K562 (cell line): ENCODE measurements at regions not wholly inside any gene's neighbourhood (a gene's known extent, or its start where the extent isn't known, plus 50 kb on each side); places are given as distances from the start of the nearest gene placed in this dataset.

Experiments
- ATAC-seq: fragments of 200-7000 bp; cut with Tn5 transposase; 3 replicates; pipeline ENCODE4 v1.9.1; 2020; ENCODE audit warnings: moderate library complexity
- BruUV-seq: library from RNA; stranded (reverse); fragments of 400-500 nt; replicated peaks from 2 replicates; lab custom pipeline; 2021; lab: Mats Ljungman, UMichigan
- CTCF ChIA-PET: fragments of 300-600 bp; formaldehyde crosslinking; extraction: SDS; loops from one replicate; lab custom pipeline; 2021; ENCODE audit warnings: low intra/inter-chr PET ratio; lab: Yijun Ruan, JAX
- POLR2A ChIA-PET: fragments of 300-600, 350-650 bp; sonication (Branson Sonifier 250); formaldehyde crosslinking; extraction: SDS; loops from one replicate; lab custom pipeline; 2021; ENCODE audit warnings: antibody characterized with exemption, inconsistent platforms; lab: Yijun Ruan, JAX
- DNase-seq, 4 experiments: peaks; one replicate each; pipeline versions ENCODE4 v3.0.0 to v3.0.0-alpha.2; 2011 to 2018; ENCODE audit warnings: low spot score in 3 of 4, mixed read lengths in 3 of 4; ENCODE audit errors: extremely low read depth in 1 of 4
- FAIRE-seq: peaks from 2 replicates; lab custom pipeline; 2011; peaks lifted over from hg19 to GRCh38; lab: Jason Lieb, UNC
- H2AFZ ChIP-seq: 2 replicates; pipeline ENCODE4 v1.6.0; 2011; ENCODE audit warnings: low read depth, low read length, control low read depth, inconsistent platforms
- H3K27ac ChIP-seq: fragments of 200-600 bp; 3 replicates; pipeline ENCODE4 v1.8.0; 2011; ENCODE audit warnings: low read depth, mild to moderate bottlenecking, control low read depth, inconsistent platforms, low read length, moderate library complexity, mixed read lengths; ENCODE audit errors: extremely low read depth
- H3K27me3 ChIP-seq, 2 experiments: fragments of 300-600 bp in 1 of 2; 2 replicates in 1 of 2; 3 replicates in 1 of 2; pipeline versions ENCODE4 v1.6.0 to v1.8.0; 2011; ENCODE audit warnings: inconsistent platforms in 2 of 2, low read length in 2 of 2, mild to moderate bottlenecking in 1 of 2, mixed read lengths in 1 of 2, moderate library complexity in 1 of 2; ENCODE audit not compliant: control insufficient read depth in 2 of 2, insufficient read depth in 2 of 2
- H3K36me3 ChIP-seq: fragments of 300-600 bp; 3 replicates; pipeline ENCODE4 v1.8.0; 2011; ENCODE audit warnings: mild to moderate bottlenecking, low read length, inconsistent platforms; ENCODE audit not compliant: control insufficient read depth, insufficient read depth
- H3K4me1 ChIP-seq, 2 experiments: fragments of 200-600 bp in 1 of 2; replicated peaks in 1 of 2; 2 replicates in 1 of 2; 3 replicates in 1 of 2; pipeline versions ENCODE4 v1.5.1 to v1.8.0; 2011; ENCODE audit warnings: inconsistent platforms in 2 of 2, low read length in 2 of 2, mild to moderate bottlenecking in 1 of 2, mixed read lengths in 1 of 2, moderate library complexity in 1 of 2; ENCODE audit not compliant: control insufficient read depth in 2 of 2, insufficient read depth in 2 of 2
- H3K4me2 ChIP-seq: 2 replicates; pipeline ENCODE4 v1.6.1; 2011; ENCODE audit warnings: low read length, control low read depth, inconsistent platforms, mixed read lengths; ENCODE audit not compliant: insufficient read depth
- H3K4me3 ChIP-seq: fragments of 200-600 bp; sonication (generic), shearing (Covaris generic); 2 replicates; pipeline ENCODE4 v1.5.1; 2016; ENCODE audit warnings: control low read depth, inconsistent platforms
- H3K79me2 ChIP-seq: fragments of 200-600 bp; 3 replicates; pipeline ENCODE4 v1.8.0; 2011; ENCODE audit warnings: low read length, inconsistent platforms; ENCODE audit not compliant: control insufficient read depth, insufficient read depth
- H3K9ac ChIP-seq, 2 experiments: 2 replicates each; pipeline versions ENCODE4 v1.6.0 to v1.6.1; 2011; ENCODE audit warnings: low read depth in 2 of 2, low read length in 2 of 2, control low read depth in 1 of 2, inconsistent platforms in 1 of 2, mild to moderate bottlenecking in 1 of 2, mixed read lengths in 1 of 2; ENCODE audit not compliant: insufficient read depth in 1 of 2
- H3K9me1 ChIP-seq: one replicate; pipeline ENCODE4 v1.6.0; 2011; ENCODE audit warnings: inconsistent platforms, mild to moderate bottlenecking, low read length, moderate library complexity; ENCODE audit not compliant: control insufficient read depth, insufficient read depth
- H3K9me3 ChIP-seq: replicated peaks from 2 replicates; pipeline ENCODE4 v1.5.1; 2011; ENCODE audit warnings: low read depth, low read length, inconsistent platforms; ENCODE audit not compliant: control insufficient read depth, insufficient read depth
- H4K20me1 ChIP-seq: replicated peaks from 2 replicates; pipeline ENCODE4 v1.6.1; 2011; ENCODE audit warnings: low read length, inconsistent platforms, mixed read lengths; ENCODE audit not compliant: control insufficient read depth, insufficient read depth
- ATF3 ChIP-seq, 2 experiments: fragments of 450-650 bp in 1 of 2; sonication (generic) in 1 of 2; formaldehyde crosslinking in 1 of 2; IDR thresholded peaks in 1 of 2; conservative IDR thresholded peaks in 1 of 2; 2 replicates each; pipeline versions ENCODE4 v1.6.1 to v1.8.1; 2016 to 2023; ENCODE audit warnings: mild to moderate bottlenecking in 2 of 2, moderate library complexity in 2 of 2, inconsistent platforms in 1 of 2, missing genetic modification reagents in 1 of 2
- ATF7 ChIP-seq: fragments of 450-650 bp; IDR thresholded peaks from 2 replicates; pipeline ENCODE4 v1.7.1; 2014; ENCODE audit warnings: mild to moderate bottlenecking, moderate library complexity
- CBX1 ChIP-seq: sonication (generic); IDR thresholded peaks from 2 replicates; pipeline ENCODE4 v1.6.1; 2016; ENCODE audit warnings: antibody characterized with exemption, low read depth, mild to moderate bottlenecking
- DPF2 ChIP-seq: fragments of 450-650 bp; IDR thresholded peaks from 2 replicates; pipeline ENCODE4 v1.6.1; 2016
- ESRRA ChIP-seq: fragments of 450-650 bp; IDR thresholded peaks from 2 replicates; pipeline ENCODE4 v1.6.1; 2014; ENCODE audit warnings: low read depth, mild to moderate bottlenecking, moderate library complexity, borderline replicate concordance
- FOXA3 ChIP-seq, 2 experiments: fragments of 450-650 bp in 1 of 2; sonication (generic) in 1 of 2; formaldehyde crosslinking; IDR thresholded peaks in 1 of 2; conservative IDR thresholded peaks in 1 of 2; 2 replicates each; pipeline versions ENCODE4 v1.4.0 to v1.8.0; 2020 to 2022; ENCODE audit warnings: mild to moderate bottlenecking in 2 of 2, missing genetic modification reagents in 1 of 2
- KLF10 ChIP-seq: fragments of 250-450 bp; sonication (Bioruptor Pico); IDR thresholded peaks from 2 replicates; pipeline ENCODE4 v1.6.1; 2021; ENCODE audit warnings: matching md5 sums
- LCOR ChIP-seq: sonication (generic); formaldehyde crosslinking; IDR thresholded peaks from 2 replicates; pipeline ENCODE4 v1.8.0; 2022; ENCODE audit warnings: mild to moderate bottlenecking, missing genetic modification reagents
- MEIS2 ChIP-seq: fragments of 450-650 bp; IDR thresholded peaks from 2 replicates; pipeline ENCODE4 v1.6.1; 2014; ENCODE audit warnings: mild to moderate bottlenecking; ENCODE audit not compliant: partially characterized antibody
- NFYB ChIP-seq: IDR thresholded peaks from 2 replicates; pipeline ENCODE4 v1.6.1; 2011; ENCODE audit warnings: mild to moderate bottlenecking, moderate library complexity; ENCODE audit not compliant: insufficient read length; ENCODE audit errors: extremely low read depth
- RREB1 ChIP-seq: fragments of 250-450 bp; sonication (Bioruptor Pico); IDR thresholded peaks from 2 replicates; pipeline ENCODE4 v1.4.0; 2020
- SMAD4 ChIP-seq: fragments of 250-450 bp; sonication (Bioruptor Pico); conservative IDR thresholded peaks from 2 replicates; pipeline ENCODE4 v1.8.0; 2021; ENCODE audit warnings: inconsistent platforms, mild to moderate bottlenecking, moderate library complexity
- ZSCAN32 ChIP-seq: fragments of 450-650 bp; formaldehyde crosslinking; IDR thresholded peaks from 2 replicates; pipeline ENCODE4 v1.4.0; 2020; ENCODE audit warnings: mild to moderate bottlenecking, moderate library complexity
- WGBS: fragments of 100-300 bp; shearing (Covaris generic); methylation state at CpG from one replicate; pipeline ENCODE4 v1.1.6; 2016; ENCODE audit warnings: low coverage, mixed read lengths; ENCODE audit not compliant: insufficient coverage; ENCODE audit errors: missing lambda C conversion rate; 5-methylcytosine and 5-hydroxymethylcytosine counted together
- in situ Hi-C: fragments of 300-500 bp; cut with MboI; formaldehyde crosslinking; loops from 4 replicates; pipeline ENCODE4 v1.15.0; 2018; ENCODE audit warnings: inconsistent platforms, mixed read lengths
- intact Hi-C: fragments of 100-400 bp; cut with micrococcal nuclease; formaldehyde crosslinking; loops from 2 replicates; pipeline ENCODE4 v1.14.2; 2022
- TF ChIP-seq, protein P1 (sequence below): IDR thresholded peaks from 2 replicates; pipeline ENCODE4 v1.6.1; 2016; ENCODE audit warnings: missing genetic modification characterization, missing compliant biosample characterization

GRCh38 chr11:95443386-95443785, 212.4 kb upstream of the SESN3 start:
- Histone ChIP-seq H3K36me3 (no peaks in the 10 kb centered on the region), H3K4me2 (no peak overlapping the region; the same call in 1 of the 2 replicates), H3K79me2 (no peaks in the 10 kb centered on the region), H3K9me1 (no peaks in the 10 kb centered on the region), H2AFZ (peak overlapping the region; percentile 53), H3K9ac (peak overlapping the region in 1 of 2 experiments; percentile 43; a peak in 1 of 4 replicates), H3K9me3 (no peaks in the 10 kb centered on the region), H3K4me1 (peaks cover 3 to 4% of the 10 kb centered on the region in 2 experiments; a peak in 2 of 5 replicates), H3K4me3 (no peak overlapping the region), H3K27ac (no peak overlapping the region), H3K27me3 (no peaks in the 10 kb centered on the region; a peak in 1 of 5 replicates), H4K20me1 (no peaks in the 10 kb centered on the region)
- POLR2A ChIA-PET = interaction anchor here (0.6 to 1.9 kb wide), 4 partner anchors 9 to 190 kb away, joined by 3 to 8 read pairs (median 6); no protein-coding TSS in a partner anchor
- 5% methylated on average over 5 of the region's 5 CpGs for WGBS
- in situ Hi-C loops = no loop called here
- CTCF ChIA-PET = no interaction called here
- ATAC-seq = peak; percentile 96
- intact Hi-C loops = no loop called here
- no peak for FAIRE-seq
- no TSS peak for BruUV-seq
- peak; percentile 11 to 47 (median 18) for DNase-seq
- peak; percentile 76; the same call in 1 of the 2 replicates for TF ChIP-seq ESRRA
- TF ChIP-seq KLF10 = no peak
- no peak for TF ChIP-seq CBX1
- TF ChIP-seq RREB1 (CRISPR knock-in tag) = peak; percentile 45; the same call in 1 of the 2 replicates
- peak in 1 of 2 experiments; percentile 85; a peak in 2 of 4 replicates for TF ChIP-seq FOXA3 (CRISPR knock-in tag; conservative IDR thresholded peaks at IDR 0.05 in 1 of 2, IDR thresholded peaks at IDR 0.05 in 1 of 2)
- TF ChIP-seq LCOR = no peak
- peak; percentile 74 for TF ChIP-seq NFYB
- TF ChIP-seq ZSCAN32 (CRISPR knock-in tag) = no peak
- TF ChIP-seq MEIS2 = peak; percentile 25
- TF ChIP-seq DPF2 = no peak
- peak; percentile 58; the same call in 1 of the 2 replicates for TF ChIP-seq SMAD4 (CRISPR knock-in tag)
- TF ChIP-seq, protein P1, sequence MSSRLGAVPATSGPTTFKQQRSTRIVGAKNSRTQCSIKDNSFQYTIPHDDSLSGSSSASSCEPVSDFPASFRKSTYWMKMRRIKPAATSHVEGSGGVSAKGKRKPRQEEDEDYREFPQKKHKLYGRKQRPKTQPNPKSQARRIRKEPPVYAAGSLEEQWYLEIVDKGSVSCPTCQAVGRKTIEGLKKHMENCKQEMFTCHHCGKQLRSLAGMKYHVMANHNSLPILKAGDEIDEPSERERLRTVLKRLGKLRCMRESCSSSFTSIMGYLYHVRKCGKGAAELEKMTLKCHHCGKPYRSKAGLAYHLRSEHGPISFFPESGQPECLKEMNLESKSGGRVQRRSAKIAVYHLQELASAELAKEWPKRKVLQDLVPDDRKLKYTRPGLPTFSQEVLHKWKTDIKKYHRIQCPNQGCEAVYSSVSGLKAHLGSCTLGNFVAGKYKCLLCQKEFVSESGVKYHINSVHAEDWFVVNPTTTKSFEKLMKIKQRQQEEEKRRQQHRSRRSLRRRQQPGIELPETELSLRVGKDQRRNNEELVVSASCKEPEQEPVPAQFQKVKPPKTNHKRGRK (tag) = no peak
- peak; percentile 61; the same call in 1 of the 2 replicates for TF ChIP-seq ATF7
- peak; percentile 77; the same call in 1 of the 2 replicates for TF ChIP-seq ATF3 (IDR thresholded peaks at IDR 0.05)
- TF ChIP-seq ATF3 (CRISPR knock-in tag; conservative IDR thresholded peaks at IDR 0.05) = no peak
